OCI-LY7 (cell line): ENCODE measurements at regions not wholly inside any gene's neighbourhood (a gene's known extent, or its start where the extent isn't known, plus 50 kb on each side); places are given as distances from the start of the nearest gene placed in this dataset.

ENCODE experiments used
- BruUV-seq: library from RNA; stranded (reverse); fragments of 400-500 nt; replicated peaks from 2 replicates; lab custom pipeline; 2021; lab: Mats Ljungman, UMichigan
- CTCF ChIA-PET: fragments of 300-600 bp; sonication (Branson Sonifier 250); formaldehyde crosslinking; loops from one replicate; lab custom pipeline; 2022; ENCODE audit warnings: antibody characterized with exemption; ENCODE audit not compliant: unreplicated experiment; lab: Charles Lee
- POLR2A ChIA-PET: fragments of 300-600 bp; sonication (Branson Sonifier 250); formaldehyde crosslinking; loops from one replicate; lab custom pipeline; 2022; ENCODE audit warnings: antibody characterized with exemption; lab: Charles Lee
- DNase-seq: peaks from one replicate; pipeline ENCODE4 v3.0.0-alpha.2; 2015; ENCODE audit warnings: low spot score
- H2AFZ ChIP-seq: fragments of 200-600 bp; sonication (generic), shearing (Covaris generic); 2 replicates; pipeline ENCODE4 v1.6.1; 2014; ENCODE audit warnings: mild to moderate bottlenecking, antibody characterized with exemption, low read length, moderate library complexity
- H3K27ac ChIP-seq: fragments of 200-600 bp; sonication (generic); 2 replicates; pipeline ENCODE4 v1.5.1; 2014; ENCODE audit warnings: mixed run types, low read depth, mild to moderate bottlenecking, moderate library complexity, low read length, inconsistent platforms; ENCODE audit not compliant: poor library complexity, severe bottlenecking
- H3K36me3 ChIP-seq: fragments of 200-600 bp; sonication (generic); 2 replicates; pipeline ENCODE4 v1.6.1; 2014; ENCODE audit warnings: mild to moderate bottlenecking, antibody characterized with exemption, low read length, moderate library complexity, mixed read lengths; ENCODE audit not compliant: insufficient read depth
- H3K4me1 ChIP-seq: fragments of 200-600 bp; sonication (generic); 2 replicates; pipeline ENCODE4 v1.5.1; 2014; ENCODE audit warnings: mild to moderate bottlenecking, low read length; ENCODE audit not compliant: insufficient read depth, poor library complexity, severe bottlenecking
- H3K4me2 ChIP-seq: fragments of 200-600 bp; sonication (generic); 2 replicates; pipeline ENCODE4 v1.6.1; 2014; ENCODE audit warnings: mild to moderate bottlenecking, low read length
- H3K4me3 ChIP-seq: fragments of 200-600 bp; sonication (generic); 2 replicates; pipeline ENCODE4 v1.5.1; 2014; ENCODE audit warnings: mild to moderate bottlenecking, low read depth, low read length; ENCODE audit not compliant: poor library complexity, severe bottlenecking
- H3K79me2 ChIP-seq: fragments of 200-600 bp; sonication (generic); 2 replicates; pipeline ENCODE4 v1.6.1; 2016; ENCODE audit warnings: low read depth, mild to moderate bottlenecking, low read length, moderate library complexity, mixed read lengths; ENCODE audit not compliant: insufficient read depth
- H3K9me2 ChIP-seq: fragments of 200-600 bp; sonication (generic); 2 replicates; pipeline ENCODE4 v1.6.1; 2016; ENCODE audit warnings: mild to moderate bottlenecking, low read length, mixed read lengths; ENCODE audit not compliant: insufficient read depth
- H3K9me3 ChIP-seq: fragments of 200-600 bp; sonication (generic); 2 replicates; pipeline ENCODE4 v1.6.1; 2014; ENCODE audit warnings: mild to moderate bottlenecking, mixed run types, low read length, mixed read lengths
- H4K20me1 ChIP-seq: fragments of 200-600 bp; sonication (generic); 2 replicates; pipeline ENCODE4 v1.6.1; 2014; ENCODE audit warnings: mild to moderate bottlenecking, antibody characterized with exemption, low read length, moderate library complexity, mixed read lengths; ENCODE audit not compliant: insufficient read depth
- CTCF ChIP-seq: fragments of 200-600 bp; sonication (generic); conservative IDR thresholded peaks from 2 replicates; pipeline ENCODE4 v1.5.1; 2014; ENCODE audit warnings: mild to moderate bottlenecking, antibody characterized with exemption, low read length, moderate library complexity, mixed read lengths
- EZH2phosphoT487 ChIP-seq: fragments of 200-600 bp; sonication (generic); IDR thresholded peaks from 2 replicates; pipeline ENCODE4 v1.6.1; 2018; ENCODE audit warnings: low read depth, borderline replicate concordance, mild to moderate bottlenecking, mixed run types, antibody characterized with exemption, low read length, moderate library complexity, mixed read lengths
- intact Hi-C: fragments of 100-400 bp; cut with micrococcal nuclease; formaldehyde crosslinking; loops from one replicate; pipeline ENCODE4 v1.10.0; 2022; ENCODE audit not compliant: unreplicated experiment

DNA sequence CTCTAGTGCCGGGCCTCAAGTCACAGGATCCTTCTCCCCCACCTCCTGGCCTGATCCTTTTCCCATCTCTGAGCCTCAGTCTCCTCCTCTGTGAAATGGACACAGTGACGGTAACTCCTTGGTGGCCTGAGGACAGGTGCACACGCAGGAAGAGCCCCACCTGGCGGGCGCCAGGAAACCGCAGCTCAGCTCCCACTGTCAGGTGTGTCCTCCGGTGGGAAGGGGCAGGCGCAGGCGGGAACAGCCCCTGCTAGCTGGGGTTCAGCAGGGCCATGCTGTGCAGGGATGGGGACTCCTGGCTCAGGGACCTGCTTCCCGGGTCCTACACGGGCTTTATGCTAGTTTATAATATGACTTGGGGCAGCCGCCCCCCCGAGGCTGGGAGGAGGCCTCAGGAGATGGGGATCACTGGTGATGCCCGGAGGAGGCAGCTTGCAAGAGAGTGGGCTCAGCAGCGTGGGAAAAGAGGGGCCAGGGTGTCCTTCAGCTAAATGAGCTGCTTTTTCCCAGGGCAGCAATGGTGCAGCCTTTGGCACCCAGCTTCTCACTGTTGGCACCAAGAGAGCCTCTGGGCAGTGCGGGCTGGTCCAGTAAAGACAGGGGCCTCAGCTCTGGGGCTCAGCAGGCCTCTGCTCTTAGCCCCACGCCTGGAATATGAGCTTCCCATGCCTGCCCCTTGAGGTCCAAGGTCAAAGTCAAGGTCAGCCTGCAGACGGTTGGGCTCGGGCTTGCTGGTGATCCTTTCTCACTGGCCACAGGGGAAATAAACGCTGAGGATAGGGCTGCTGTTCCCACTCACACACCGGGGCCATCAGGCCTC is 68.0 kb upstream of the FAM20C start:
- H3K4me3 ChIP-seq = no peak overlapping the region
- H3K9me3 ChIP-seq = no peaks in the 10 kb centered on the region
- no peak overlapping the region for H2AFZ ChIP-seq
- POLR2A ChIA-PET = no interaction called here
- no peaks in the 10 kb centered on the region for H4K20me1 ChIP-seq
- no peaks in the 10 kb centered on the region for H3K36me3 ChIP-seq
- intact Hi-C loops = no loop called here
- CTCF ChIA-PET = no interaction called here
- no peaks in the 10 kb centered on the region for H3K9me2 ChIP-seq
- H3K27ac ChIP-seq = no peak overlapping the region
- H3K79me2 ChIP-seq = no peaks in the 10 kb centered on the region
- no peak for TF ChIP-seq EZH2phosphoT487
- peak; percentile 43 for TF ChIP-seq CTCF
- no peak overlapping the region for H3K4me2 ChIP-seq
- H3K4me1 ChIP-seq = no peaks in the 10 kb centered on the region
- no TSS peak for BruUV-seq
- DNase-seq = no peak

DNA sequence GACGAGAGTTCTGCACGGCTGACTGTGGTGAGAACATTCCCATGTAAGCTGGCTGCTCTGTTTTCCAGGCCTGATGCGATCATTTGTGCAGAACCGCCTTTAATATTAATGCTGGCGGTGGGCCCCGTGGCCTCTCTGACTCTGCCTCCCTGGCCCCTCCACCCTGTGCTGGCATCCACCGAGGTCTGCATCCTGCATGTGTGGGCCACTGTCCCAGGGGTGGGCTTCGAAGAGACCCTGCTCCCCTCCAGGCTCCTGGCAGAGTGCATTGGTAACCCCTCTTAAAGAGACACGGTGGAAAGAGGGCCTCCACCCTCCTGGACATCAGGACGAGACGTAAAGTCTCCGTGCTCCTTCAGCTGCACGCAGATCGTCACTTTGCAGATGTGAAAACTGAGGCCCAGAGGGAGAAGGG is 67.3 kb upstream of the FAM20C start:
- Histone ChIP-seq H4K20me1 (no peaks in the 10 kb centered on the region), H3K9me2 (no peaks in the 10 kb centered on the region), H3K4me2 (no peak overlapping the region), H3K9me3 (no peaks in the 10 kb centered on the region), H3K4me1 (no peaks in the 10 kb centered on the region), H3K4me3 (no peak overlapping the region), H3K27ac (no peak overlapping the region), H2AFZ (no peak overlapping the region), H3K79me2 (no peaks in the 10 kb centered on the region), H3K36me3 (no peaks in the 10 kb centered on the region)
- BruUV-seq = no TSS peak
- intact Hi-C loops = no loop called here
- POLR2A ChIA-PET = no interaction called here
- CTCF ChIA-PET = no interaction called here
- TF ChIP-seq EZH2phosphoT487 = no peak
- no peak for DNase-seq

DNA sequence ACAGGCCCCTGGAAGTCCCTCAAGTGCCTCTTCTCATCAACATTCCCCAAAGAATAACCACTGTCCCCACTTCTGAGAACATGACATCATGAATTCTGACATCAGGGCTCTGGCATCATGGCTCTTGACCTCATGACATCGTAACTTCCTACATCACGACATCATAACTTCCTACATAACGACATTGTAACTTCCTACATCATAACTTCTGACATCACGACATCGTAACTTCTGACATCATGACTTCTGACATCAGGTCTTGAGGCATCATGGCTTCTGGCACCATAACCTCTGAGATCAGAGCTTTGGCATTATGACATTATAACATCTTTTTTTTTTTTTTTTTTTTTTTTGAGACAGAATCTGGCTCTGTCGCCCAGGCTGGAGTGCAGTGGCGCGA is 66.7 kb upstream of the FAM20C start:
- CTCF ChIA-PET = no interaction called here
- H4K20me1 ChIP-seq = no peaks in the 10 kb centered on the region
- H3K36me3 ChIP-seq = no peaks in the 10 kb centered on the region
- BruUV-seq = no TSS peak
- no peaks in the 10 kb centered on the region for H3K79me2 ChIP-seq
- POLR2A ChIA-PET = no interaction called here
- intact Hi-C loops = no loop called here
- no peak overlapping the region for H3K4me2 ChIP-seq
- no peak for TF ChIP-seq CTCF
- TF ChIP-seq EZH2phosphoT487 = no peak
- DNase-seq = no peak
- H2AFZ ChIP-seq = no peak overlapping the region
- H3K27ac ChIP-seq = no peak overlapping the region
- no peak overlapping the region for H3K4me3 ChIP-seq
- H3K9me3 ChIP-seq = no peaks in the 10 kb centered on the region
- no peaks in the 10 kb centered on the region for H3K9me2 ChIP-seq
- no peaks in the 10 kb centered on the region for H3K4me1 ChIP-seq
